Keratinocyte (primary cell): ENCODE measurements at regions not wholly inside any gene's neighbourhood (a gene's known extent, or its start where the extent isn't known, plus 50 kb on each side); places are given as distances from the start of the nearest gene placed in this dataset.

Experiments used
- DNase-seq: peaks from one replicate; pipeline ENCODE4 v3.0.0-alpha.2; 2011; ENCODE audit warnings: low read depth, missing footprints, low spot score
- FAIRE-seq: peaks from 2 replicates; lab custom pipeline; 2011; peaks lifted over from hg19 to GRCh38; lab: Jason Lieb, UNC
- H2AFZ ChIP-seq: 2 replicates; pipeline ENCODE4 v1.6.0; 2012; ENCODE audit warnings: low read length, control low read depth, inconsistent platforms; ENCODE audit not compliant: control insufficient read depth
- H3K27ac ChIP-seq: 2 replicates; pipeline ENCODE4 v1.5.1; 2011; ENCODE audit warnings: low read length; ENCODE audit not compliant: control insufficient read depth, insufficient read depth
- H3K27me3 ChIP-seq: 3 replicates; pipeline ENCODE4 v1.6.0; 2011; ENCODE audit warnings: low read length; ENCODE audit not compliant: control insufficient read depth, insufficient read depth; ENCODE audit errors: extremely low read depth
- H3K36me3 ChIP-seq, 2 experiments: 2 replicates in 1 of 2; 3 replicates in 1 of 2; pipeline ENCODE4 v1.5.1; 2011; ENCODE audit warnings: low read length in 2 of 2, mild to moderate bottlenecking in 1 of 2; ENCODE audit not compliant: control insufficient read depth in 2 of 2, insufficient read depth in 2 of 2; ENCODE audit errors: extremely low read depth in 1 of 2
- H3K4me1 ChIP-seq: 3 replicates; pipeline ENCODE4 v1.5.1; 2011; ENCODE audit warnings: low read length; ENCODE audit not compliant: control insufficient read depth, insufficient read depth; ENCODE audit errors: extremely low read depth
- H3K4me2 ChIP-seq: 3 replicates; pipeline ENCODE4 v1.6.0; 2011; ENCODE audit warnings: low read depth, low read length; ENCODE audit not compliant: control insufficient read depth, insufficient read depth; ENCODE audit errors: extremely low read depth
- H3K4me3 ChIP-seq, 3 experiments: fragments of 200-600 bp in 1 of 3; sonication (generic) in 1 of 3; 2 replicates in 2 of 3; 3 replicates in 1 of 3; pipeline ENCODE4 v1.5.1; 2011 to 2016; ENCODE audit warnings: low read length in 3 of 3, mild to moderate bottlenecking in 3 of 3, control low read depth in 2 of 3, inconsistent platforms in 1 of 3, low read depth in 1 of 3, mixed read lengths in 1 of 3, mixed run types in 1 of 3, moderate library complexity in 1 of 3; ENCODE audit not compliant: control insufficient read depth in 2 of 3, insufficient read depth in 2 of 3; ENCODE audit errors: extremely low read depth in 1 of 3
- H3K79me2 ChIP-seq: 2 replicates; pipeline ENCODE4 v1.6.0; 2012; ENCODE audit warnings: low read length; ENCODE audit not compliant: control insufficient read depth, insufficient read depth
- H3K9ac ChIP-seq: 3 replicates; pipeline ENCODE4 v1.6.0; 2011; ENCODE audit warnings: low read length; ENCODE audit not compliant: control insufficient read depth, insufficient read depth; ENCODE audit errors: extremely low read depth
- H3K9me1 ChIP-seq: 3 replicates; pipeline ENCODE4 v1.6.0; 2011; ENCODE audit warnings: low read length; ENCODE audit not compliant: control insufficient read depth, insufficient read depth; ENCODE audit errors: extremely low read depth
- H3K9me3 ChIP-seq: 2 replicates; pipeline ENCODE4 v1.5.1; 2012; ENCODE audit warnings: low read depth, low read length; ENCODE audit not compliant: control insufficient read depth
- H4K20me1 ChIP-seq: 3 replicates; pipeline ENCODE4 v1.6.0; 2011; ENCODE audit warnings: low read length; ENCODE audit not compliant: control insufficient read depth, insufficient read depth; ENCODE audit errors: extremely low read depth
- CTCF ChIP-seq, 3 experiments: IDR thresholded peaks in 1 of 3; conservative IDR thresholded peaks in 1 of 3; optimal IDR thresholded peaks in 1 of 3; 2 replicates in 2 of 3; 3 replicates in 1 of 3; pipeline versions ENCODE3 to v1.5.1; 2011; ENCODE audit warnings: low read length in 3 of 3, mild to moderate bottlenecking in 3 of 3, moderate library complexity in 2 of 3, control low read depth in 1 of 3, inconsistent platforms in 1 of 3; ENCODE audit not compliant: insufficient read depth in 2 of 3; ENCODE audit errors: extremely low read depth in 1 of 3
- EZH2 ChIP-seq: IDR thresholded peaks from one replicate; pipeline ENCODE4 v1.6.1; 2012; ENCODE audit warnings: inconsistent platforms, mild to moderate bottlenecking, low read length, moderate library complexity
- dilution Hi-C: fragments of 300-500 bp; cut with MboI; formaldehyde crosslinking; loops from one replicate; pipeline ENCODE4 v1.7.0; 2020; ENCODE audit warnings: low sequenced_read_pairs; ENCODE audit not compliant: extremely low pct_ligation_motif_present

GRCh38 chr10:3672220-3672619, 112.8 kb downstream of the KLF6 start:
- Histone ChIP-seq H3K27me3 (no peaks in the 10 kb centered on the region), H3K4me1 (peaks cover 12% of the 10 kb centered on the region)
- dilution Hi-C loops = no loop called here

GRCh38 chr10:3671386-3671955, 113.5 kb downstream of the KLF6 start:
- no peak overlapping the region for H3K27ac ChIP-seq
- no peak overlapping the region for H2AFZ ChIP-seq
- H3K4me3 ChIP-seq = no peak overlapping the region
- no peaks in the 10 kb centered on the region for H3K36me3 ChIP-seq
- H3K9me1 ChIP-seq = no peaks in the 10 kb centered on the region
- DNase-seq = no peak
- no peak for FAIRE-seq
- no peaks in the 10 kb centered on the region for H3K79me2 ChIP-seq
- H3K4me1 ChIP-seq = peaks cover 12% of the 10 kb centered on the region
- H3K9ac ChIP-seq = no peak overlapping the region
- dilution Hi-C loops = no loop called here
- no peaks in the 10 kb centered on the region for H3K27me3 ChIP-seq
- H3K9me3 ChIP-seq = no peaks in the 10 kb centered on the region
- no peaks in the 10 kb centered on the region for H4K20me1 ChIP-seq
- no peak for TF ChIP-seq EZH2
- no peak for TF ChIP-seq CTCF (optimal IDR thresholded peaks at IDR 0.05 in 1 of 3, IDR thresholded peaks at IDR 0.05 in 1 of 3, conservative IDR thresholded peaks at IDR 0.05 in 1 of 3; ENCODE audit: extremely low read depth in 1 of 3, insufficient read depth in 2 of 3, low read length in 3 of 3)
- H3K4me2 ChIP-seq = no peak overlapping the region

More at GRCh38 chr10:3672220-3672619, 112.8 kb downstream of the KLF6 start:
- Histone ChIP-seq H3K27ac (no peak overlapping the region), H3K9ac (no peak overlapping the region), H2AFZ (no peak overlapping the region), H3K4me2 (no peak overlapping the region), H3K36me3 (no peaks in the 10 kb centered on the region), H3K9me3 (no peaks in the 10 kb centered on the region), H3K4me3 (no peak overlapping the region), H3K9me1 (no peaks in the 10 kb centered on the region), H4K20me1 (no peaks in the 10 kb centered on the region), H3K79me2 (no peaks in the 10 kb centered on the region)
- TF ChIP-seq CTCF (optimal IDR thresholded peaks at IDR 0.05 in 1 of 3, IDR thresholded peaks at IDR 0.05 in 1 of 3, conservative IDR thresholded peaks at IDR 0.05 in 1 of 3; ENCODE audit: extremely low read depth in 1 of 3, insufficient read depth in 2 of 3, low read length in 3 of 3) = no peak
- FAIRE-seq = no peak
- no peak for DNase-seq
